Mesenchymal stem cell (in vitro differentiated cells and primary cell): ENCODE measurements at regions not wholly inside any gene's neighbourhood (a gene's known extent, or its start where the extent isn't known, plus 50 kb on each side); places are given as distances from the start of the nearest gene placed in this dataset.

Experiments
- DNase-seq: peaks from one replicate; pipeline ENCODE4 v3.0.0-alpha.2; 2013
- H2AFZ ChIP-seq: one replicate; pipeline ENCODE4 v1.6.1; 2013; ENCODE audit warnings: low read depth, mild to moderate bottlenecking, control low read depth, inconsistent platforms, low read length, moderate library complexity
- H2AK5ac ChIP-seq: 2 replicates; pipeline ENCODE4 v1.6.1; 2013; ENCODE audit warnings: low read length, moderate library complexity, mild to moderate bottlenecking, inconsistent platforms; ENCODE audit not compliant: severe bottlenecking
- H2BK120ac ChIP-seq: one replicate; pipeline ENCODE4 v1.6.1; 2013; ENCODE audit warnings: low read depth, mild to moderate bottlenecking, inconsistent platforms, low read length, moderate library complexity
- H2BK12ac ChIP-seq, 2 experiments: one replicate each; pipeline ENCODE4 v1.6.1; 2013; ENCODE audit warnings: inconsistent platforms in 2 of 2, low read length in 2 of 2, mild to moderate bottlenecking in 2 of 2, moderate library complexity in 2 of 2, control low read depth in 1 of 2
- H2BK15ac ChIP-seq: one replicate; pipeline ENCODE4 v1.6.1; 2013; ENCODE audit warnings: mild to moderate bottlenecking, low read depth, inconsistent platforms; ENCODE audit not compliant: poor library complexity, severe bottlenecking
- H2BK5ac ChIP-seq: 2 replicates; pipeline ENCODE4 v1.6.1; 2013; ENCODE audit warnings: low read depth, mild to moderate bottlenecking, low read length, control low read depth, inconsistent platforms; ENCODE audit not compliant: poor library complexity, severe bottlenecking
- H3K14ac ChIP-seq, 2 experiments: one replicate each; pipeline ENCODE4 v1.6.1; 2013; ENCODE audit warnings: inconsistent platforms in 2 of 2, low read length in 2 of 2, control low read depth in 1 of 2, mild to moderate bottlenecking in 1 of 2, moderate library complexity in 1 of 2
- H3K18ac ChIP-seq, 2 experiments: one replicate each; pipeline ENCODE4 v1.6.1; 2013; ENCODE audit warnings: inconsistent platforms in 2 of 2, low read length in 2 of 2, control low read depth in 1 of 2, low read depth in 1 of 2, mild to moderate bottlenecking in 1 of 2
- H3K23ac ChIP-seq, 2 experiments: one replicate each; pipeline ENCODE4 v1.6.1; 2013; ENCODE audit warnings: inconsistent platforms in 2 of 2, low read length in 2 of 2, mild to moderate bottlenecking in 2 of 2, moderate library complexity in 2 of 2, control low read depth in 1 of 2
- H3K27ac ChIP-seq: 2 replicates; pipeline ENCODE4 v1.5.1; 2013; ENCODE audit warnings: mild to moderate bottlenecking, moderate library complexity, low read length, control low read depth, inconsistent platforms; ENCODE audit not compliant: poor library complexity, severe bottlenecking
- H3K27me3 ChIP-seq, 2 experiments: 2 replicates each; pipeline versions ENCODE4 v1.6.1 to v1.7.0; 2013; ENCODE audit warnings: low read length in 2 of 2, mild to moderate bottlenecking in 2 of 2, moderate library complexity in 2 of 2, control low read depth in 1 of 2, inconsistent platforms in 1 of 2; ENCODE audit not compliant: control insufficient read depth in 1 of 2, insufficient read depth in 1 of 2
- H3K36me3 ChIP-seq, 2 experiments: 2 replicates each; pipeline versions ENCODE4 v1.6.1 to v1.7.0; 2013; ENCODE audit warnings: low read length in 2 of 2, control low read depth in 1 of 2, inconsistent platforms in 1 of 2, low read depth in 1 of 2, mild to moderate bottlenecking in 1 of 2; ENCODE audit not compliant: insufficient read depth in 2 of 2, control insufficient read depth in 1 of 2
- H3K4ac ChIP-seq, 2 experiments: one replicate each; pipeline ENCODE4 v1.6.1; 2013; ENCODE audit warnings: inconsistent platforms in 2 of 2, low read length in 2 of 2, mild to moderate bottlenecking in 2 of 2, moderate library complexity in 2 of 2, control low read depth in 1 of 2, low read depth in 1 of 2
- H3K4me1 ChIP-seq: 2 replicates; pipeline ENCODE4 v1.6.1; 2013; ENCODE audit warnings: low read depth, low read length, control low read depth; ENCODE audit not compliant: control insufficient read depth, insufficient read depth
- H3K4me2 ChIP-seq: 2 replicates; pipeline ENCODE4 v1.6.1; 2013; ENCODE audit warnings: low read length, mild to moderate bottlenecking, inconsistent platforms; ENCODE audit not compliant: poor library complexity, severe bottlenecking
- H3K4me3 ChIP-seq, 2 experiments: 2 replicates each; pipeline versions ENCODE4 v1.5.1 to v1.7.0; 2013; ENCODE audit warnings: low read length in 2 of 2, mild to moderate bottlenecking in 2 of 2, control low read depth in 1 of 2, low read depth in 1 of 2; ENCODE audit not compliant: insufficient read depth in 1 of 2
- H3K79me1 ChIP-seq: replicated peaks from 2 replicates; pipeline ENCODE4 v1.6.1; 2013; ENCODE audit warnings: mild to moderate bottlenecking, control low read depth, low read length, inconsistent platforms; ENCODE audit not compliant: poor library complexity, severe bottlenecking
- H3K9ac ChIP-seq: 2 replicates; pipeline ENCODE4 v1.7.0; 2013; ENCODE audit warnings: mild to moderate bottlenecking, low read length, moderate library complexity
- H3K9me3 ChIP-seq: 2 replicates; pipeline ENCODE4 v1.7.0; 2013; ENCODE audit warnings: mild to moderate bottlenecking, low read length; ENCODE audit not compliant: control insufficient read depth
- H4K8ac ChIP-seq: one replicate; pipeline ENCODE4 v1.6.1; 2013; ENCODE audit warnings: inconsistent platforms, mild to moderate bottlenecking, low read length, moderate library complexity
- H4K91ac ChIP-seq: one replicate; pipeline ENCODE4 v1.6.1; 2013; ENCODE audit warnings: mild to moderate bottlenecking, low read length, inconsistent platforms
- WGBS: methylation state at CpG from one replicate; pipeline ENCODE4 v1.1.7; 2013; ENCODE audit warnings: mixed read lengths; 5-methylcytosine and 5-hydroxymethylcytosine counted together

DNA sequence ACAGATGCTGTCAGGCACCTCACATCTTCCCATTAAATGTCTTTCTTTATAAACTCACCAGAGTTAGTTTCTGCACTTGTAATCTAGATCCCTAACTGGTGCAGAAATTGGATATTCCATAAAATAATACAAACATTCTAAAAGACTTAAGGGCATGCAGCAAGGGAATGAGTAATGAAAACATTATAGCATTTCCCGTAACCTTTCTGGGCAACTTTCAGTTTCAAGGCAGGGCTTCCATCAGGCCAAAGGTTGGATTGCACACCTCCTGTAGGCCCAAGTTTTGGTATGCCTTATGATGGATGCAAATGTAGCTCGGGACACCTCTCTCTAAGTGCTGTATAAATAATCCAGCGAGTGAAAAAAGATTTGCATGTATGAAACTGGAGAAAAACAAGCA, 129.9 kb upstream of the LYZL2 start:
- H2BK15ac ChIP-seq: no peak overlapping the region

DNA sequence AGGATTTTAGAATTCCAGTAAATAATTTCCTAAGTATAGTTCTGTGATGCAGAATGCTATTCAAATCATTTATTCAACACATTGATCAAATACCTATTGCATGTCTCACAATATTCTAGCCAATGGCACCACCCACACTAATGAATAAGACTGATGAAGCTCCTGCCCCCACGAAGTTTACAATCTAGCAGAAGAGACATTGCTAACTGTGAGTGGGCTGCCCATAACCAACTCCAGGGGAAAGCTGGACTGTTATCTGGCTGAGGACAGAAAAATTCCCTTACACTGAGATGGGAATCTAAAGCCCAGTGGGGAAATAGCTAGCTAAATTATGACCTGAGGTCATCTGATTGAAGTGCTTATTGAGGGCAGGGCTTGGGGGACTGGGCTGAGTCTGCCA, 128.8 kb upstream of the LYZL2 start:
- Histone ChIP-seq H3K79me1 (no peaks in the 10 kb centered on the region), H4K8ac (no peak overlapping the region), H2BK5ac (no peak overlapping the region), H3K4me3 (no peak overlapping the region), H3K4me1 (peaks cover 3% of the 10 kb centered on the region), H2BK15ac (no peak overlapping the region), H2AFZ (no peak overlapping the region), H3K14ac (no peak overlapping the region), H3K9ac (no peak overlapping the region), H3K23ac (no peak overlapping the region), H3K4ac (no peak overlapping the region), H3K36me3 (no peaks in the 10 kb centered on the region), H3K9me3 (no peaks in the 10 kb centered on the region), H3K18ac (no peak overlapping the region), H4K91ac (no peak overlapping the region), H3K27me3 (no peaks in the 10 kb centered on the region), H3K4me2 (no peak overlapping the region), H2BK120ac (no peak overlapping the region), H2BK12ac (no peak overlapping the region), H2AK5ac (no peak overlapping the region), H3K27ac (no peak overlapping the region)
- 93% methylated on average over 1 of the region's 1 CpG for WGBS
- DNase-seq: no peak

More for the DNA sequence above, 129.9 kb upstream of the LYZL2 start:
- H3K9ac ChIP-seq: no peak overlapping the region
- no peak overlapping the region for H3K4me2 ChIP-seq
- WGBS: 82% methylated on average over 2 of the region's 3 CpGs
- H3K23ac ChIP-seq: no peak overlapping the region
- H3K79me1 ChIP-seq: no peaks in the 10 kb centered on the region
- no peak overlapping the region for H3K18ac ChIP-seq
- no peak overlapping the region for H2BK120ac ChIP-seq
- H4K91ac ChIP-seq: no peak overlapping the region
- H2BK12ac ChIP-seq: no peak overlapping the region
- H3K36me3 ChIP-seq: no peaks in the 10 kb centered on the region
- H2AK5ac ChIP-seq: no peak overlapping the region
- H3K4ac ChIP-seq: no peak overlapping the region
- H2BK5ac ChIP-seq: no peak overlapping the region
- H3K14ac ChIP-seq: no peak overlapping the region
- H2AFZ ChIP-seq: no peak overlapping the region
- no peak overlapping the region for H4K8ac ChIP-seq
- H3K4me1 ChIP-seq: peaks cover 3% of the 10 kb centered on the region
- peak; percentile 54 for DNase-seq
- no peaks in the 10 kb centered on the region for H3K27me3 ChIP-seq
- H3K4me3 ChIP-seq: no peak overlapping the region
- H3K27ac ChIP-seq: no peak overlapping the region
- no peaks in the 10 kb centered on the region for H3K9me3 ChIP-seq

DNA sequence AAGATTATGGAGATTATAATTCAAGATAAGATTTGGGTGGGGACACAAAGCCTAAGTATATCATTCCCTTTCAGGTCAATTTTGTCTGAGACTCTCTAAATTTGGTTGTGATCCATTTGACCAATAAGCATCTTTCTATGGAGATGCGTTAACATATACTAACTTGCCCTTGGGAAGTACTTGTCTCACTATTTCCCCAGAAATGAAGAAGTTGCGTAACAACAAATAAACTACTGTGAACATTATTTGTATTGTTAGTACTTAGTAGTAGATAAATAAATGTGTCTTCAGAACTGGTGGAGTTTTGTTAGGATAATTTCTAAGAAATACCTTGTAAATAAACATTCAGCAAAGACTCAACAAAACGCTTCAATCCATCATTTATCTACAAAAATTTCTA, 127.3 kb upstream of the LYZL2 start:
- H2BK120ac ChIP-seq: no peak overlapping the region
- H4K8ac ChIP-seq: no peak overlapping the region
- no peak overlapping the region for H2AFZ ChIP-seq
- no peak overlapping the region for H3K23ac ChIP-seq
- H3K4me2 ChIP-seq: no peak overlapping the region
- no peaks in the 10 kb centered on the region for H3K9me3 ChIP-seq
- H2BK15ac ChIP-seq: no peak overlapping the region
- no peak overlapping the region for H2AK5ac ChIP-seq
- H3K4ac ChIP-seq: no peak overlapping the region
- no peak overlapping the region for H3K4me3 ChIP-seq
- no peak overlapping the region for H2BK5ac ChIP-seq
- H4K91ac ChIP-seq: no peak overlapping the region
- H3K18ac ChIP-seq: no peak overlapping the region
- no peak for DNase-seq
- no peak overlapping the region for H3K14ac ChIP-seq
- H3K27me3 ChIP-seq: no peaks in the 10 kb centered on the region
- H2BK12ac ChIP-seq: no peak overlapping the region
- no peak overlapping the region for H3K9ac ChIP-seq
- no peaks in the 10 kb centered on the region for H3K36me3 ChIP-seq
- no peak overlapping the region for H3K27ac ChIP-seq
- H3K4me1 ChIP-seq: peaks cover 3% of the 10 kb centered on the region
- WGBS: 100% methylated on average over 1 of the region's 3 CpGs
- H3K79me1 ChIP-seq: no peaks in the 10 kb centered on the region

DNA sequence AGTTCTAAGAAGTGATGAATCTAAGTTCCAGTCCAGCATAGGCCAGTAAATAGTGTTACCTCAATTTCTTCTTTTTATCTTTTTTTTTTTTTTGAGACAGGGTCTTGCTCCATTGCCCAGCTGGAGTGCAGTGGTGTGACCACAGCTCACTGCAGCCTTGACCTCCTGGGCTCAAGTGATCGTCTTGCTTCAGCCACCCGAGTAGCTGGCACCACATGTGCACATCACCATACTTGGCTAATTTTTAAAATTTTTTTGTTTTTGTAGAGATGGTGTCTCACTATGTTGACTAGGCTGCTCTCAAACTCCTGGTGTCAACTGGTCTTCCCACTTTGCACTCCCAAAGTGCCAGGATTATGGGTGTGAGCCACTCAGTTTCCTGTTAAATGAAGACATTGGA, 126.6 kb upstream of the LYZL2 start:
- H3K27ac ChIP-seq: no peak overlapping the region
- H4K8ac ChIP-seq: no peak overlapping the region
- H2BK120ac ChIP-seq: no peak overlapping the region
- no peak overlapping the region for H4K91ac ChIP-seq
- H3K36me3 ChIP-seq: no peaks in the 10 kb centered on the region
- WGBS: 100% methylated on average over 1 of the region's 2 CpGs
- H3K4me2 ChIP-seq: no peak overlapping the region
- no peak overlapping the region for H3K4ac ChIP-seq
- H3K9ac ChIP-seq: peak overlapping the region; percentile 66
- H2BK5ac ChIP-seq: no peak overlapping the region
- peaks cover 3% of the 10 kb centered on the region for H3K4me1 ChIP-seq
- H2AFZ ChIP-seq: no peak overlapping the region
- no peak overlapping the region for H3K4me3 ChIP-seq
- no peak for DNase-seq
- H2BK15ac ChIP-seq: no peak overlapping the region
- H3K27me3 ChIP-seq: no peaks in the 10 kb centered on the region
- H2AK5ac ChIP-seq: no peak overlapping the region
- H3K23ac ChIP-seq: no peak overlapping the region
- no peak overlapping the region for H2BK12ac ChIP-seq
- no peaks in the 10 kb centered on the region for H3K79me1 ChIP-seq
- H3K14ac ChIP-seq: no peak overlapping the region
- H3K9me3 ChIP-seq: no peaks in the 10 kb centered on the region
- no peak overlapping the region for H3K18ac ChIP-seq
